ENCODE measurements at regions not wholly inside any gene's neighbourhood (a gene's known extent, or its start where the extent isn't known, plus 50 kb on each side); places are given as distances from the start of the nearest gene placed in this dataset.

DNA sequence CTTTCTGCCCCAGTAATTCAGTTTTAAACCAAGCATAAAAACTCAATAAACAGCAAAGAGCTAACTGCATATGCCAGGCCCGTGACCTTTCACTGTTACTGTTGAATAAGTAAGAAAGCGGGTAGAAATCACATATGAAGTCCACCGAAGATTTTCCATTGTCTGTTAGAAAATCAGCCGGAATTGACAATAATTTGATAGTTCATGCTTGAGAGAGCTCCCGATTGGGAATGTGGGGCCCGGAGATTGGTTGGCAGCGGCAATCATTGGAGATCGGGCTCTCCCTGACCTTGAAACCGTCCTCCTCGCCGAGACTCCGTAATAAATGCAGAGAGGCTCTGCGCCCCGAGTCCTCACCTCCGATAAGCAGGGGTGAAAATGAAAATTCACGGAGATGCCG lies 709.6 kb downstream of the BRD1 start:
- TF ChIP-seq, protein P1, sequence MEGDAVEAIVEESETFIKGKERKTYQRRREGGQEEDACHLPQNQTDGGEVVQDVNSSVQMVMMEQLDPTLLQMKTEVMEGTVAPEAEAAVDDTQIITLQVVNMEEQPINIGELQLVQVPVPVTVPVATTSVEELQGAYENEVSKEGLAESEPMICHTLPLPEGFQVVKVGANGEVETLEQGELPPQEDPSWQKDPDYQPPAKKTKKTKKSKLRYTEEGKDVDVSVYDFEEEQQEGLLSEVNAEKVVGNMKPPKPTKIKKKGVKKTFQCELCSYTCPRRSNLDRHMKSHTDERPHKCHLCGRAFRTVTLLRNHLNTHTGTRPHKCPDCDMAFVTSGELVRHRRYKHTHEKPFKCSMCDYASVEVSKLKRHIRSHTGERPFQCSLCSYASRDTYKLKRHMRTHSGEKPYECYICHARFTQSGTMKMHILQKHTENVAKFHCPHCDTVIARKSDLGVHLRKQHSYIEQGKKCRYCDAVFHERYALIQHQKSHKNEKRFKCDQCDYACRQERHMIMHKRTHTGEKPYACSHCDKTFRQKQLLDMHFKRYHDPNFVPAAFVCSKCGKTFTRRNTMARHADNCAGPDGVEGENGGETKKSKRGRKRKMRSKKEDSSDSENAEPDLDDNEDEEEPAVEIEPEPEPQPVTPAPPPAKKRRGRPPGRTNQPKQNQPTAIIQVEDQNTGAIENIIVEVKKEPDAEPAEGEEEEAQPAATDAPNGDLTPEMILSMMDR (conservative IDR thresholded peaks at IDR 0.05; ENCODE audit: low read depth, low read length), result no peak
- TF ChIP-seq RCOR1 (IDR thresholded peaks at IDR 0.05; ENCODE audit: insufficient replicate concordance, low read length), result no peak

All from IMR-90 (cell line).